Glutamatergic neuron (in vitro differentiated cells): ENCODE measurements at regions not wholly inside any gene's neighbourhood (a gene's known extent, or its start where the extent isn't known, plus 50 kb on each side); places are given as distances from the start of the nearest gene placed in this dataset.

Source experiments
- DNase-seq: peaks from one replicate; pipeline ENCODE4 v3.0.0; 2022
- H3K27ac Mint-ChIP-seq: one replicate; pipeline ENCODE4 v1.8.0; 2020; ENCODE audit warnings: mild to moderate bottlenecking, mixed read lengths, inconsistent platforms; ENCODE audit not compliant: unreplicated experiment
- H3K27me3 Mint-ChIP-seq: one replicate; pipeline ENCODE4 v1.8.0; 2020; ENCODE audit warnings: mild to moderate bottlenecking, moderate library complexity, mixed read lengths, inconsistent platforms; ENCODE audit not compliant: unreplicated experiment
- H3K36me3 Mint-ChIP-seq: one replicate; pipeline ENCODE4 v1.8.0; 2020; ENCODE audit warnings: mild to moderate bottlenecking, mixed read lengths, inconsistent platforms; ENCODE audit not compliant: unreplicated experiment
- H3K4me1 Mint-ChIP-seq: one replicate; pipeline ENCODE4 v1.8.0; 2020; ENCODE audit warnings: mild to moderate bottlenecking, low read depth, mixed read lengths, inconsistent platforms; ENCODE audit not compliant: unreplicated experiment
- H3K4me3 Mint-ChIP-seq: one replicate; pipeline ENCODE4 v1.8.0; 2020; ENCODE audit warnings: mild to moderate bottlenecking, mixed read lengths, inconsistent platforms; ENCODE audit not compliant: unreplicated experiment
- H3K9me3 Mint-ChIP-seq: one replicate; pipeline ENCODE4 v1.8.0; 2020; ENCODE audit warnings: mild to moderate bottlenecking, moderate library complexity, mixed read lengths, inconsistent platforms; ENCODE audit not compliant: unreplicated experiment
- TF ChIP-seq, protein P1 (sequence below): fragments of 200-600 bp; sonication (generic); IDR thresholded peaks from one replicate; pipeline ENCODE4 v1.5.0; 2021; ENCODE audit not compliant: partially characterized antibody, unreplicated experiment

DNA sequence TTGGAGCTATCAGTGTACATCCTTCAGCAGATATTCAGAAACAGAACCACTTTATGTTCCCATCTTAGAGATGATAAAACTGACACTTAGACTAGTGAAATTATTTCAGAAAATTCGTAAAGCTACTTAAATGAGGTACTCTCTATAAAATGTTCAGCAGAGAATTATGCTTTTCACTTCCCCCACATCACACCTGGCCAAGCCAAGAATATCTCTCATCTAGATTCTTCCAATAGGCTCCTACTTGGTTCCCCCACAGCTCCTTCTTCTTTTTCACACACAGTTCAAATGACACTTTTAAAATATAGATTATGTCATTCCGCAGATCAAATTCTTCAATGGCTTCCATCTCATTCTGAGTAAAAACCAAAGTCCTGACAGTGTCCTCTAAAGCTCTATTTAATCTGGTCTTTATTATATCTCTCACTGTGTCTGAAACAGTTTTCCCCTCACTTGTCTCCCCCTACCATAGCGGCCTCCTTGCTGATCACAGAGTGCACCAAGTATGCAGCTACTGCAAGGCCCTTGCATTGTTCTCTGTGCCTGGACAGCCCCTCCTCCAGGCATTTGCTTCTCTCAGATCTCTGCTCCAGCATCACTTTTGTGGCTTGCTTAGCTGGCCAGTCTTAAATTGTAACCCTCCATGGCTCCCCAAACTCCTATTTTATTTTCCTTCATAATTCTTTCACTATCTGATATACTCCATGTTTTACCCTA, 736.8 kb upstream of the USP15 start:
- no peaks in the 10 kb centered on the region for H3K36me3 Mint-ChIP-seq

DNA sequence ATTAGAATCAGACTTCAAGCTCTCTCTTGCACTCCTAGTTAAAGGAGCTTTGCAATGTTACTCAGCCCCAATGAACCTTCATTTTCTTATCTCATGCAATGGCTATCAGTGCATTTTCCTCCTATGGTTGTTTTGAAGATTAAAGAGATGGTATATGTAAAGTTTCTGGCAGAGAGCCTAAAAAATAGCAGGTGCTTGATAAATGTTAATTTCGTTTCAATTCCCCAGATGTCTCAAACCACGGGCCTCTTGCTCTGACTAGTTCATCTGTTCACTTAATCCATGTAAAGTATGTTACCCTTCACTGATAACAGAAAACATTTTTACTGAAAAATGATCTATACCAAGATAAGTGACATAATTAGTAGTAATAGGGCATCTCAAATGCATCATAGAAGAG, 735.4 kb upstream of the USP15 start:
- Mint-ChIP-seq H3K36me3 (no peaks in the 10 kb centered on the region), H3K4me1 (no peaks in the 10 kb centered on the region), H3K27me3 (no peaks in the 10 kb centered on the region), H3K4me3 (no peak overlapping the region), H3K9me3 (no peaks in the 10 kb centered on the region), H3K27ac (no peak overlapping the region)
- DNase-seq, result no peak
- TF ChIP-seq, protein P1, sequence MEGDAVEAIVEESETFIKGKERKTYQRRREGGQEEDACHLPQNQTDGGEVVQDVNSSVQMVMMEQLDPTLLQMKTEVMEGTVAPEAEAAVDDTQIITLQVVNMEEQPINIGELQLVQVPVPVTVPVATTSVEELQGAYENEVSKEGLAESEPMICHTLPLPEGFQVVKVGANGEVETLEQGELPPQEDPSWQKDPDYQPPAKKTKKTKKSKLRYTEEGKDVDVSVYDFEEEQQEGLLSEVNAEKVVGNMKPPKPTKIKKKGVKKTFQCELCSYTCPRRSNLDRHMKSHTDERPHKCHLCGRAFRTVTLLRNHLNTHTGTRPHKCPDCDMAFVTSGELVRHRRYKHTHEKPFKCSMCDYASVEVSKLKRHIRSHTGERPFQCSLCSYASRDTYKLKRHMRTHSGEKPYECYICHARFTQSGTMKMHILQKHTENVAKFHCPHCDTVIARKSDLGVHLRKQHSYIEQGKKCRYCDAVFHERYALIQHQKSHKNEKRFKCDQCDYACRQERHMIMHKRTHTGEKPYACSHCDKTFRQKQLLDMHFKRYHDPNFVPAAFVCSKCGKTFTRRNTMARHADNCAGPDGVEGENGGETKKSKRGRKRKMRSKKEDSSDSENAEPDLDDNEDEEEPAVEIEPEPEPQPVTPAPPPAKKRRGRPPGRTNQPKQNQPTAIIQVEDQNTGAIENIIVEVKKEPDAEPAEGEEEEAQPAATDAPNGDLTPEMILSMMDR, result no peak

More for the DNA sequence above, 736.8 kb upstream of the USP15 start:
- Mint-ChIP-seq H3K9me3 (no peaks in the 10 kb centered on the region), H3K4me1 (no peaks in the 10 kb centered on the region), H3K27ac (no peak overlapping the region), H3K27me3 (no peaks in the 10 kb centered on the region), H3K4me3 (no peak overlapping the region)
- TF ChIP-seq, protein P1, result no peak
- no peak for DNase-seq

DNA sequence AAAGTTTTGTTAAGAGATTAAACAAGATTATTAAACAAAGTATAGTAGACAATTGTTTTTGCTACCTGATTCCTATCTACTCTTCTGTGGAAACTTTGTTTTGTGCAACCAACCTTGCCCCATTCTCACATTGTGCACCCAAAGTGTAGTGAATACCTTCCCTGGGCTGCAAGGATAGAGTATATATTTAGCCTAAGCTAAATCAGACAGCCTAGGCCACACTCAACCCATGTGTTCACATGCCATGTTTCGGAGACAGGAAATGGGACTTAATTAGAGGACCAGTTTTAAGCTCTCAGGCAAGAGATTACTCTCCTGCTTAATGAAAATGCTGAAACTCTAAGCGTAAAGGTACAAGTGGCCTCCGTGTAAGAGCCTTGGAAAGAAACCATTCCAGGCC, 734.9 kb upstream of the USP15 start:
- Mint-ChIP-seq H3K4me1 (no peaks in the 10 kb centered on the region), H3K4me3 (no peak overlapping the region), H3K9me3 (no peaks in the 10 kb centered on the region), H3K27me3 (no peaks in the 10 kb centered on the region), H3K36me3 (no peaks in the 10 kb centered on the region), H3K27ac (no peak overlapping the region)
- DNase-seq, result no peak
- TF ChIP-seq, protein P1, result no peak

DNA sequence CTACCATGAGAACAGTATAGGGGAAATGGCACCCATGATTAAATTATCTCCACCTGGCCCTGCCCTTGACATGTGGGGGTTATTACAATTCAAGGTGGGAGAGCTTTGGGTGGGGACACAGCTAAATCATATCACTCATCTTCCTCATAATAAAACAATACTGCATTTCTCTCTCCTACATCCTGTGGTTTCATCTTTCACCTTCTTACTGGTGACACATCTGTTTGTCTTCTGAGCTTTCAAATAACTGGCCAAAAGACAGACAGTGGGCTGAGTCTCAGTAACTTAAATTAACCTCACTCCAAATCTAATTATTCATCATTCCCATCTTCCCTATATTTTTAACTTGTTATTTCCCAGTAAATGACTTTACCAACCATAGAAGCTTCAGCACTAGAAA, 729.7 kb upstream of the USP15 start:
- H3K36me3 Mint-ChIP-seq, result no peaks in the 10 kb centered on the region
- no peak for DNase-seq
- H3K27me3 Mint-ChIP-seq, result no peaks in the 10 kb centered on the region
- no peaks in the 10 kb centered on the region for H3K9me3 Mint-ChIP-seq
- TF ChIP-seq, protein P1, result no peak
- no peak overlapping the region for H3K4me3 Mint-ChIP-seq
- H3K4me1 Mint-ChIP-seq, result no peaks in the 10 kb centered on the region
- no peak overlapping the region for H3K27ac Mint-ChIP-seq

DNA sequence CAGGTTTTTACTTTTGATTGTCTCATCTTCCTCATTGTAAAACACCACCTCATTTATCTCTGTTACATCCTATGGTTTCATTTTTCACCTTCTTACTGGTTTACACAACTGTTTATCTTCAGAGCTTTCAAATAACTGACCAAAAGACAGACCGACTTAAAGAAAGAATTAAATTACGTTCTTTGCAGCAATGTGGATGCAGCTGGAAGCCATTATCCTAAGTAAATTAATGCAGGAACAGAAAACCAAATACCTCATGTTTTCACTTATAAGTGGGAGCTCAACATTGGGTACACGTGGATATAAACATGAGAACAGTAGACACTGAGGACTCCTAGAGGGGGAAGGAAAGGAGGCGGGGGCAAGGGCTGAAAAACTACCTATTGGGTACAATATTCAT, 729.0 kb upstream of the USP15 start:
- Mint-ChIP-seq H3K27ac (no peak overlapping the region), H3K9me3 (no peaks in the 10 kb centered on the region), H3K4me3 (no peak overlapping the region), H3K4me1 (no peaks in the 10 kb centered on the region), H3K36me3 (no peaks in the 10 kb centered on the region), H3K27me3 (no peaks in the 10 kb centered on the region)
- TF ChIP-seq, protein P1, result no peak
- DNase-seq, result no peak
